ENCODE measurements at regions not wholly inside any gene's neighbourhood (a gene's known extent, or its start where the extent isn't known, plus 50 kb on each side); places are given as distances from the start of the nearest gene placed in this dataset.

DNA sequence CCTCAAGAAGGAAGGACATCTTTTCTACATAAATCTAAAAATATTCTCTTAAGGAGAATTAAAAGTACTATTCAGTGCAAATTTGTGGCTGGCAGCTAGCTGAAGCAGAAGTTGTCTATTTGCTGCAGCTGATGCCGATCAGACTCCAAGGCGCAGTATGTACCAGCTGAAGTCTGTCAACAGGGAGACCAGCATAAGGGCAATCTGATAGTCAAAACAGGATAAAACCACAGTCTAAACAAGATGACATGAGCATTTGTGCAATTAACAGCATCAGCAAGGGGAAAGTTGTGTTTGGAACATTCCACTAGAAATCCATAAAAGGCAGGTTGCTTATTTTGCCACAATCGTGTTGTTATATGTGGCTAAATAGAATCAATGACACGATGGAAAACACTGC is 198.2 kb upstream of the ROBO2 start:
- no peak for DNase-seq

GRCh38 chr3:76842216-76842615 is 197.7 kb upstream of the ROBO2 start:
- no peak for DNase-seq

- no peak for DNase-seq
Observed at GRCh38 chr3:76855451-76855850, 184.4 kb upstream of the ROBO2 start.

DNA sequence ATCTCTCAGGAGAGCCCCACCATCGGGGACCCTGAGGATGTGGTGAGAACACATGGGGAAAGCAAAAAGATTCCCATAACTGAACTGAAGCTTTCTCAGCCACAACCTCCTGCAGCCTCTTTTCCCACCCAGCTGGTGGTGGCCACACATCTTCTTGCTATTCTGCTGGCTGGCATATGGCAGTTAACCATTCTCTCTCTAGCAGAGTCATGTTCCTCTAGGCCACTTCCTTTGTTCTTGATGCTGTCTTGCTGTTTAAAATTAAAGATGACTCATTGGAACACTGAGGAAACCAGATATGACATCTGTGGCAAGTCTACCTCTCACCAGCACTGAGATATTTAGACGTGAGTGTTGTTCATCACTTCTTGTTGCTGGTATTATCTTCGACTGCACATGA is 180.3 kb upstream of the ROBO2 start:
- no peak for DNase-seq

DNA sequence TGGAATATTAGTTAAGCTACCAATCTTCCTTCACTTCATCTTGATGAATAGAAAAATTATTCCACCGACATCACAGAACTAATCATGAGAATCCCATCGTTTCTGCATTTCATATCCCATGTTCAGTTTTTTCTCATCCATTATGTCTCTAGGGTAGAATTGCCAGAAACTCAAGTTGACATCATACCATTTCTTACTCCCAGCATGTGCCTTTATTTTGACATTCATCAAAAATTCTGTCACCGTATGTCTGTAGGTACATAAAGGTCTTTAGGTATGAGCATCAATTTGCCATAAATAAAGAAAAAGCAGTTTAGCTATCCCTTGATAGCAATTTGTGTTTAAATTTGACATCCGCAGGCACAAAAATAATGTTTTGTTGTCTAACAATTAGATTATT is 175.5 kb upstream of the ROBO2 start:
- no peak for DNase-seq

DNA sequence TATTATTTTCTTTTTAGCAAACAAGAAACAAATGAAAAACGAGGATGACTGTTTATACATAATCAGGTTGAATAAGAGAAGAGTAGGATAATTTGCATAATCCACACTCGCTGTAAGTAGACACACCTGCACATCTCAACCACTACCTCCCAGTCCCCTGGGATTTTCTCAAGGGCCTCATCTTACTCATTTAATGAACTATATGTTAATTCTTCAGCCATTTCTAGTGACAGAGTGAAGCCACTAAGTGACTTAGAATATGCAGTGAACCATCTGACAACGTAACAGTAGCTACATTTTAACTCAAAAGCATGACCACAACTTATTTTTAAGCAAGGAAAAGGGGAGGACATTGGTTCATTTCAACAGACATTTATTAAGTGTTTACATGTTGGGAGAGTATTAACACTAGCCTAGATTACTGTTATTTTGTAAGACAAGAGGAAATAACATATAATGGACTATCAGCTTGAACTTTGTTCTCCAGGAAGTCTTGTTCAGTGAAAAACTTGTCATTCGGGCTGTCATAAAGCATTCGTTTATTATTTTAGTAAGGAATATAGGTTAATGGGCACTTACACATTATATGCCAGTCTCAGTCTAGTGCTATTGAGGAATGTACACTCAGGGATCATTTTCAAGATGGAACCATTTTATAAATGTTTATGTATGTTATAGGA is 173.0 kb upstream of the ROBO2 start:
- no peak for DNase-seq

DNA sequence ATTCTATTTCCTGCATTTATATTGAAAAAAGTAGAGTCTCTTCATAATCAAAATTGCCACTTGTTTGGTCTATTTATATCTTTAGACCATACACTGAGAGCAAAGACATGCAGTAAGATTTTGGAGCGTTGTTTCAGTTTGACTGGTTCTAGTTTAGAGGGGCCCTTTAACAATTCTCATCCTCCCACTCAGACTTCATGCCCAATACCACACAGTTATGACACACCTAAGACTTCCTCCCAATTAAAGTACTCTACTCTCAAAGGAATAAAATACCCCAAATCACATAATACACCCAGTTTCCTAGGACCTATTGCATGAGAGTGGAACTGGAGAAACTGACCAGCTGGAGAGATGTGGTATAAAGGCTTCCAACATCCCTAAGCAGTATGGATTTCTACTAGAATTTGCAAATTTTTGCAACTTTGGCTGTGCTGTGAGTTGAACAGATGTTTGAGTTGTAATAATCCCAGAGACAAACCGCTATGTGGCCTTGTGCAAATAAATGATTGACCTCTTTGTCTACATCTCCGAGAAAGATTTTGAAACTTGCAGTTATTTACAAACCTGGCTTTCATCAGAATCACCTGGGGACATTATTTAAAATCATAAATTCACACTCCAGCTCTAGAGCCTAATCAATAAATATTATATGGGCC is 170.0 kb upstream of the ROBO2 start:
- DNase-seq, result no peak

GRCh38 chr3:76871655-76872054 is 168.2 kb upstream of the ROBO2 start:
- no peak for DNase-seq

GRCh38 chr3:76872999-76873398 is 166.9 kb upstream of the ROBO2 start:
- no peak for DNase-seq

- no peak for DNase-seq
Observed at GRCh38 chr3:76873532-76874242, 166.2 kb upstream of the ROBO2 start.

- no peak for DNase-seq
Observed at GRCh38 chr3:76879959-76880358, 159.9 kb upstream of the ROBO2 start.

- no peak for DNase-seq
Observed at GRCh38 chr3:76886761-76887500, 153.0 kb upstream of the ROBO2 start.

DNA sequence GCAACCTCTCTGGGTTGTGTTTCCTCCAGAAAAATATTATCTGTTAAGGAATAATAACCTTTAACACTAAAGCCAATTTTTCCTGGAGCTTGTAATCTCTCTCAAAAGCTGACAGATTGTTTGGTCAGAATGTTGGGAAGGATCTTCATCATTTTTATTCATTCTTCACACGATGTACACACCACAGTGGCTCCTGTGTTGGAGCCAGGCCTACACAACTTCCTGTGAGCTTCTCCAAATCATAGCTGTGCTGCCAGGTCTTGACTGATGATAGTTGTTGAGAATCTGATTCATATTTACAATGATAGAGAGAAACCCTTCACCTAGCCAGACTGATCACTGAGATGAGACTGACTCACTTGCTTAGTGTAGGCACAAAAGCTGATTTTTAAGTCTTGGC is 151.0 kb upstream of the ROBO2 start:
- no peak for DNase-seq

DNA sequence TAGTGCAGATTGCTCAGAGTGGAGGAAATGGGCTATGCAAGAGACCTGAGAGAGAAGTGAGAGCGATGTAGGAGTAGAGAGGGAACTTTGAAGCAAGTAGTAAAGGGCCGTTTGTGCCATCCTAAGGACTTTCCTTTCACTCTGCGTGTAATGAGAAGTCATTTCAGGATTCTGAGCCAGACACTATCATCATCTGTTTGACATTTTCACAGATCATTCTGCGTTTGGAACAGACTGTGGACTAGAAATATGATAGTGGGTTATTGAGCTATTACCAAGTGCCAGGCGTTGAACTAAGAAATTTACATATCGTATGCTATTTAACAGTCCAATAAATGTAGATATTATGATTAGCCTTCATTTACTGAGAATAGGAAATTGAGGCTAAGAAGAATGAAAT is 150.0 kb upstream of the ROBO2 start:
- DNase-seq, result no peak

DNA sequence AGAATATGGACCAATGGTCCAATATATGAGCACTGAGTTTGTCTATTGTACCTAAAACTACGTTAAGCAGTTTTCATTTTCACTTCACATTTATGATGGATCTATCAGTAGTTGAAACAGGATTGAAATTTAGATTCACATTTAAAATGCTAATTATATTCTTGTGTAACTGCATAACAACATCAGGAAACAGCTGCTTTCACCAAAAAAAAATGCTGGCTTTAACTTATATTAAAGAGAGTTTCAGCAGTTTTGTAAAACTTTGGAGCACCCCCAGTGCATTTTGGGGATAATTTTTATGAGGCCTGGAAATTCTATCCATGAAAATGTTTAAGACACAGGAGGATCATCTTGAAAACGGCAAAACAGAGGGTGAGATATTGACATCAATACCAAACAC is 142.8 kb upstream of the ROBO2 start:
- no peak for DNase-seq

GRCh38 chr3:76900596-76900995 is 139.3 kb upstream of the ROBO2 start:
- no peak for DNase-seq

GRCh38 chr3:76908156-76908555 is 131.7 kb upstream of the ROBO2 start:
- DNase-seq, result no peak

DNA sequence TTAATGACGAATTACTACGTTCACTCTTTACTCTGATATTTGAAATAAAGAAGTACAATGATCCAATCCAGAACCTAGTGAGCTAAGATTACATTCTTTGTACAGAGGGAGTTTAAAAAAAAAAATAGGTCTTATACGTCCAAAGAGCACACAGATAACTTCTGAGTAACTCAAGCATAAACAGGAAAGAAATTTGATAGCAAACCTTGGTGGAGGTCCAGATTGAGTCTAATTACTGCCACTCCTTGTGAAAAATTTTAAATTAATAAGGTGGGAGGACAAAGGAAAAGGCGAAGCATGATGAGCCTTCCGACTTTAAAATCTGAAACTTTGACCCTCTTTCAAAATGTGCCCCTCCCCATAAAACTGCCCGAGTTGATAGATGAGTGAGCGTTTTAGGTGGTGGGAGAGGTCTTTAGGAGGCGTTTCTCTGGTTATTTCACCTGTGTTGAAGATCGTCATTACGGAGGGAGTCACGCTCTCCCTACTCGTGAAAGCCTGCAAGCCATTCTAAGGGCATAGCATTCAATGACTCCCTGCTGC is 127.0 kb upstream of the ROBO2 start:
- no peak for DNase-seq

GRCh38 chr3:76917436-76917835 is 122.5 kb upstream of the ROBO2 start:
- DNase-seq, result no peak

DNA sequence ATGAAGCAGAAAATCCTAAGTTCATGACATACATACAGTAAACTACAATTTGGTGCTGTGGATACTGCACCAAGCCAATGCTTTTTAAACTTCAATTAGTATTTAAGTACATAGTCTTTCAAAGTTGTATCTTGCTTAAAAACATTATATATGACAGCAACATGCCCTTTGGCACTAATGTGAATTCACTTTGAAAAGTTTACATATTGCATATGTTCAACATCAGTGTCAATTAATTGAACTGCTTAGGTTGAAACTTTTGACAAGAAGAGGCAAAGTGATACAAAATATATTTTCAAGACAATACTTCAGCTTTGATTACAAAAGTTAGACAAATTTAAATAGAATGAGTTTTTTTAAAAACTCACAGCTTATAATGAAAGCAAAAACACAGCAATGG is 119.4 kb upstream of the ROBO2 start:
- no peak for DNase-seq

GRCh38 chr3:76923485-76923884 is 116.4 kb upstream of the ROBO2 start:
- DNase-seq, result no peak

DNA sequence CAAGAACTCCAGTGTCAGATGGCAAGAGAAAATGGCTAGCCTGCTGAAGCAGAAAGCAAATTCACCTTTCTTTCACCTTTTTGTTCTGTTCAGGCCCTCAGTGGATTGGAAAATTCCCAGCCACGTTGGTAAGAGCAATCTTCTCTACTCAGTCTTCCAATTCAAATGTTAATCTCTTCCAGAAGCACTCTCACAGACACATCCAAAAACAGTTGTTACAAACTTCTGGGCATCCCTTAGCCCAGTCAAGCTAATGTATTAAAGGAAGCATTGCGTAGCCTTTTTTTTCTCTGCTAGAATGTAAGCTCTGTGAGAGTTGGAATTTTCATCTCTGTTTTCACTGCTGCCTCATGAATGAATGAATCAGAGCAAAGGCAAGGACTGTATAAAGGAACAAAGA is 109.2 kb upstream of the ROBO2 start:
- no peak for DNase-seq

DNA sequence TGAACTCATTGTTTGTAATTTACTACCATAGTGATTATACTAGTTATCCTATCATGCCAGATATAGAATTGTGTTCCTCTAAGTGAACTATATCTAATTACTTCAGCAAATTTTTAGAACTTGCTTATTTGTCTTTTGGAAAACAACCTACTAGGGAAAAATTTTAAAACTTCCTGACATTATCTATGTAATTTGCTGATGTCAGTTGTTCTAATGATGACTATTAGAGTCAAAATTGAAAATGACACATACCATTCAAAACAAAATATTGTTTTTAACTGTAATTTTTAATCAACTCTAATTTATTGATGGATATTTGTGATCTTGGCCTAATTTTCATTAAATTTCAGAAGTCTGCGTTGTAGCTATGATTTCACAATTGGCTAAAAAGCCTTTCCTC is 106.7 kb upstream of the ROBO2 start:
- DNase-seq, result no peak
